NCI-H1092 (cell line): ENCODE measurements at regions not wholly inside any gene's neighbourhood (a gene's known extent, or its start where the extent isn't known, plus 50 kb on each side); places are given as distances from the start of the nearest gene placed in this dataset.
"Not testable (repeated sequence)": the region's sequence is repeated elsewhere in the genome, so short reads cannot be mapped to it uniquely, and the experiment has no call there.

Experiments used
- DNase-seq: peaks from one replicate; lab custom pipeline; 2025; lab: John Stamatoyannopoulos, UW

DNA sequence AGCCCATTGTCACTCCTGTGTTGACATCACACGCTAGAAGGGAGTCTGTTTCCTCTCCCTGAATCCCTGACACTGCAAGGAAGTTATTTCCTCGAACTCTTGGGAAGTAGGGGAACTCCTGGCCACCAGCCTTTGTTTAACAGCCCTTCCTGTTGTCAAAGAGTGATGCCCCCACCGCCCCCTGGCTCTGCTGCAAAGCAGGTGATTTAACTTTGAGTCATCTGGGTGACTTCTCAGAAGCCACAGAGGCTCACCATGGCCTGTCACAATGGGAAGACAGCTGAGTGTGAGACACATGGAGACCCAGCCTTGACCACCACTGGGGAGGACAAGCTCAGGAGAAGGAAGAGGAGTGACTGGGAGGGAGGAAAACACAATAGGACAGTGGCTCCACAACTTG lies 182.8 kb downstream of the PSMG1 start:
- no peak for DNase-seq

DNA sequence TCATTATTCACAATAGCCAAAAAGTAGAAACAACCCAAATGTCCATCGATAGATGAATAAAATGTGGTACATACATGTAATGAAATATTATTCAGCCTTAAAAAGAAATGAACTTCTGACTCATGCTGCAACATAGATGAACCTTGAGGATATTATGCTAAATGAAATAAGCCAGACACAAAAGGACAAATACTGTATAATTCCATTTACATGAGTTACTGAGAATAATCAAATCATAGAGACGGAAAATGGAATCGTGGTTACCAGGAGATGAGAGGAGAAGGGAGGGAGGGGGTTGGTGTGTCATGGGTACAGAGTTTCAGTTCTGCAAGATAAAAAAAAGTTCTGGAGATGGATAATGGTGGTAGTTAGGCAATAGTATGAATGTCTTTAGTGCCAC lies 184.1 kb downstream of the PSMG1 start:
- no peak for DNase-seq

DNA sequence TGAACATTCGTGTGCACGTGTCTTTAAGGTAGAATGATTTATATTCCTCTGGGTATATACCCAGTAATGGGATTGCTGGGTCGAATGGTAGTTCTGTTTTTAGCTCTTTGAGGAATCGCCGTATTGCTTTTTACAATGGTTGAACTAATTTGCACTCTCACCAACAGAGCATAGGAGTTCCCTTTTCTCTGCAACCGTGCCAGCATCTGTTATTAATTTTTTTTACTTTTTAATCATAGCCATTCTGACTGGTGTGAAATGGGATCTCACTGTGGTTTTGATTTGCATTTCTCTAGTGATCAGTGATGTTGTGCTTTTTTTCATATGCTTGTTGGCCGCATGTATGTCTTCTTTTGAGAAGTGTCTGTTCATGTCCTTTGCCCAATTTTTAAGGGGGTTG lies 185.0 kb downstream of the PSMG1 start:
- DNase-seq: not testable (repeated sequence)

DNA sequence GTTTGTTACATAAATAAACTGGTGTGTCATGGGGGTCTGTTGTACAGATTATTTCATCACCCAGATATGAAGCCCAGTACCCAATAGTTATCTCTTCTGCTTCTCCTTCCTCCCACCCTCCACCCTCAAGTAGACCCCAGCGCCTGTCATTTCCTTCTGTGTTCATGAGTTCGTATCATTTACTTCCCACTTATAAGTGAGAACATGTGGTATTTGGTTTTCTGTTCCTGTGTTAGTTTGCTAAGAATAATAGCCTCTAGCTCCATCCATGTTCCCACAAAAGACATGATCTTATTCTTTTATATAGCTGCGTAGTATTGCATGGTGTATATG lies 185.4 kb downstream of the PSMG1 start:
- not testable (repeated sequence) for DNase-seq

- DNase-seq: no peak
Observed at GRCh38 chr21:38997051-38997842, 186.0 kb downstream of the PSMG1 start.

- no peak for DNase-seq
Observed at GRCh38 chr21:38996355-38996754, 186.9 kb downstream of the PSMG1 start.

- DNase-seq: no peak
Observed at GRCh38 chr21:38995731-38996130, 187.5 kb downstream of the PSMG1 start.

DNA sequence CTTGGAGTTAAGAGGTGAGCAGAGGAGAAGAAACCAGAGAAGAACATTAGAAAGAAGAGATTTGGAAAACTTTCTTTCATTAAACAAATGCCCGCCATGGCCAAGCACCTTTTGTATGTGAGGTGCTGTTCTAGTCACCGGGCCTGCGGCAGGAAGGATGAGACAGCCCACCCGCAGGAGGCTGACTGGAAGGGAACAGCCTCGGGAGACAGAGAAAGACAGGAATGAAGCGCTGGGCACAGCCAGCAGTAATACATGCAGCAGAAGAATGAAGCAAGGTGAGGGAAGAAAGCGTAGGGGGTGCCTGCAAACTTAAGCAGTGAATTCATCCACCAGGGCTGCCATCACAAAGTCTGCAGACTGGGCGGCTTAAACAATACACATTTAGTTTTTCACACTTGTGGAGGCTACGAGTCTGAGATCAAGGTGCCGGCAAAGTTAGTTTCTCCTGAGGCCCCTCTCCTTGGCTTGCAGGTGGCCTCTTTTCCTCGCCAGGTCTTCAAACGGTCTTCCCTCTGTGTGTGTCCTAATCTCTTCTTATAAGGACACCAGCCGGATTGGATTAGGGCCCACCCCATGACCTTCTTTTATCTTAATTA lies 188.1 kb downstream of the PSMG1 start:
- DNase-seq: no peak

DNA sequence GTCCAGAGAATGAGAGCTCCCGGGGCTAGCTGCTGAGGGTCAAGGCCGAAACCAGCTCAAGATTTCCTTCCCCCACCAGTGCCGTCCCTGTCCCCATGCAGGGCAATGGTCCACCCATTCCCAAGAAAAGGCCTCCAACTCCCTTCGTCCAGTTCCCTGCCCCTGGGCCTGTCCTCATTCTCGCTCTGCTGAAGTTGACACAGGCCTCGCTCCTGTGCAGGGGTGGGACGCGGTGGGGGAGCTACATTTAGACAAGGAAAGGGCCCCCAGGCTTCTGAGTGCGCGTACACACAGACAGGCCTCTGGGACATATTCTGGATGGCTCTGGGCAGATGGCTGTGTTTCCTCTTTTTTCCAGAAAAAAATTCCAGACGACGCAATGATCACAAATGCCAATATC lies 188.3 kb downstream of the ETS2 start:
- no peak for DNase-seq

GRCh38 chr21:38993561-38993960 lies 187.8 kb downstream of the ETS2 start:
- no peak for DNase-seq

- DNase-seq: no peak
Observed at GRCh38 chr21:38992737-38993136, 187.0 kb downstream of the ETS2 start.

DNA sequence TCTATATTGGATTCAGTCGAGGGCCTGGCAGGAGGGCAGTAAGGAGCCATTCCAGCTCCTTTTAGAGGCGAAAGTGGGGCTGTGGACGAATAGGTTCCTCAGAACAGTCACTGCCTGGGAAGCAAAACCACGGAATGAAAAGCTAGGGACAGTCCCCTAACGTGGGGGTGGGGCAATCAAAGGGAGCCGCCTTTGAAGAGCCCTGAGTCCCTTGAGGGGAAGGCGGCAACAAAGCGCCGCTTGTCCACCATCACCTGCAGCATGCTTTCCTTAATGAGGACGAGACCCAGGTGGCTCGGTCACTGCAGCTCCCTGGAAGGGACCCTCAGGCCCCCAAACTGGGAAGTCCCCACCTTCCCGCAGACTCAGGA lies 184.7 kb downstream of the ETS2 start:
- DNase-seq: peak; percentile 85

DNA sequence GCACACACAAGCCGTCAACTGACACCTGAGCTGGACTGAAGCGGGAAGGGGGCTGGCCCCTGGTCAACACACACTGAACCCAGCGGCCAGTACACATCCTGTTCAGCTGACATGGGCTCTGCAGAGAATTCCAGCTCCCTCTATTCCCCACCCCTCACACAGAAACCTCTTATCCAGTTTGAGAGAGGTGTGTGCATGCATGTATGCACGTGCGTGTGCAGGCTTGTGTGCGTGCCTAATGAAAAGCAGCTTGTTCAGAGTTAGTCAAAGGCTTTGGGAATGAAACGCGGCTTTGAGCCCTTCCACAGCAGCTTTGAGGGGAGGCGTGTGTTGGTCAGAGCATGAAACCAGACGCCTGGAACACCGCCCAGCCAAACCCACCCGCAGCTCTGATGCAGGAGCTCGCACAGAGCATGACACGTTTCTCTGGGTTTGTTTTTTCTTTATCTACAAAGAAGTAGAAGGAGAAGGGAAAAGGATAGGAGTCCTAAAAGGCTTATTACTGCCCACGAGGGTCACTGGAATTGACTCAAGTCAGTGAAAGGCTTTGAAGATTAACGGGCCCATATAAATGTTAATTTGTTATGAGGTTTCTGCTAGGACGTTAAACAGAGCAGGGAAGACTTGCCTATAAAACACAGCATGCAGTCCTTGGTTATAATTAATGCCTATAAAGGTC lies 184.2 kb downstream of the ETS2 start:
- peak; percentile 87 for DNase-seq

GRCh38 chr21:38989379-38989744 lies 183.6 kb downstream of the ETS2 start:
- no peak for DNase-seq

DNA sequence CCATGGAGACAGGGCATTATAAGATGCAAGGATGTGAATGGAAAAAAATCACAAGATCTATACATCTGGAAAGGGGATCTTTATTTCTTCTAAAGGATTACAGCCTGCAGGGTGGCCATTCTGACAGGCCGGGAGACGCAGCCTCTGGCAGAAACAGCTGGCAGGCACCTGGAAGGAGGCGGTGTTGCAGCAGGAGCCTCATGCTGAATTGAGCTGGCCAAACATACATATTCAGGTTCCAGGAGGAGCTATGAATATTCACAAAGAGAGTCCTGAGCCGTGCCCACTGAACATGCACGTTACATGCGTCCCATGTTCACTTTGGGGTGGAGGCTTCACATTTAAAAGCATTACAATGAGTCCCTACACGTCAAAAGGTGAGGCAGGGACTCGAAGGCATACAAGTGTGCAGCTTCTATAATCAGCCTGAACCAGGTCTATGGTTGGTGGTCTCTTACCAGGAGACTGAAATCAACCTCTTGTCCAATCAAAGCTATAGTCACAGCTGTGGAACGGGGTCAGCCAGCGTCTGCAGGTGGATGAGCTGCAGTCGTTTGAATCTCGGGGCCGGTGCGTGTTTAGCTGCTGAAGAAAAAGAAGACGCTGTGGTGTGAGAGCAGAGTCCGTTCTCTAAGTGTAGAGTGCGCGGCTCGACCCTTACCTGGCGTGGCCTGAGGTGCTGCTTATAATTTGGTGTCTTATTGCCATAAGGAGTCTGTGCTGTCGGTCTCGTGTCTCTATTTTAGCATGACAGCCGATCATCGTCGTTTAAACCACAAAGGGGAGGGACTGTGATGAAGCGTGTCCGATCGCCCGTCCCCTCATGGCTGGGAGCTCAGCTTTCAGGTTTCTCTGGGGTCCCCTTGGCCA lies 183.0 kb downstream of the ETS2 start:
- peak; percentile 45 for DNase-seq

- DNase-seq: no peak
Observed at GRCh38 chr21:38987633-38988508, 182.1 kb downstream of the ETS2 start.

DNA sequence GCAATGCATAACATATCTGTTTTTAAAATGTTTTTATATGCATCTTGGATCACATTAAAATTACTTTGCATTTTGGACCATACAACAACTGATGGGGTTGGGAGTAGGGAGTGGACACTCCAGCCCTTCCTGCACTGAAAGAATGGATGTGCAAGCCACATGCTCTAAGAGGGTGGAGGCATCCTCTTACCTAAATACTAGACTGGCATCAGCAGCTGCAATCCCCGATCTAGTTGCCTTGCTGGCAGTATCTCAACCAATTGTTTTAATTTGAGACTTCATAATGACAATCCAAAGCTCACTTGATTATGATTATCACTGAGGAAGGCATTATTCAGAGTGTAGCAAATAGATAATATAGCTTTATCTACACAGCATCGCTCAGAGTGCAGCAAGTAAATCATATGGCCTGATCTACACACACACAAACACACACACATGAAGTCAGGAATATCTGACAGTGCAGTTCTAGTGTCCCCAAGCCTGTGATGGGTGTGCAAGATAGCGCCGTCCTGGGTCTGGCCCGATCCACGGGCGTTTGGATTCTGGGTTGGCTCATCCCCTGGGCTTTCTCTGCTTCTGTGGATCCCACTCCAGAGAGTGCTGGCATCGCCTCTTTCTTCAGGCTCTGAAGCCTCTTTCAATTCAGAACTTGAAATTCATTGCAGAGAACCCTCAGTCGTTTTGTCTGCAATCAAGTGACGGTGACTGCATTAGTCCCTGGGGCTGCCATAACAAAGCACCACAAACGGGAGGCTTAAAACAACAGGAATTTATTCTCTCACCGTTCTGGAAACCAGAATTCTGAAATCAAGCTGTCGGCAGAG lies 181.3 kb downstream of the ETS2 start:
- DNase-seq: no peak

DNA sequence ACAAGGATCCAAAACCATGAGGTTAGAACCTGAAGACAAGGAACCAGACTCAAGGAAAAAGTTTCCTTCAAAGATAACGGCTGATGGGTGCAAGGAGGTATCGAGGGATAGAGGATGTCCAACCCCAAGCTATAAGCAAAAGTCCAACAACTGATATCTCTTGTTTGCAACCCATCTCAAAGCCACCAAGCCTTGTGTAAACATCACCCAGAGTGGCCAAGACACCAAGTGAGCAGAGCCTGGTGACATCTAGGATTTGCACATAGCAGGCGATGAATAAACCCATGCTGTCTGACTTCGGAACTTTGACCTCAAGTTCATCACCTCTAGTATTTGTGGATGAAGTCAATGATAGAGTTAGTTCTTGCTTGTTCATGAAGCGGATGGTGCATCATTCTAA lies 180.7 kb downstream of the ETS2 start:
- DNase-seq: no peak

DNA sequence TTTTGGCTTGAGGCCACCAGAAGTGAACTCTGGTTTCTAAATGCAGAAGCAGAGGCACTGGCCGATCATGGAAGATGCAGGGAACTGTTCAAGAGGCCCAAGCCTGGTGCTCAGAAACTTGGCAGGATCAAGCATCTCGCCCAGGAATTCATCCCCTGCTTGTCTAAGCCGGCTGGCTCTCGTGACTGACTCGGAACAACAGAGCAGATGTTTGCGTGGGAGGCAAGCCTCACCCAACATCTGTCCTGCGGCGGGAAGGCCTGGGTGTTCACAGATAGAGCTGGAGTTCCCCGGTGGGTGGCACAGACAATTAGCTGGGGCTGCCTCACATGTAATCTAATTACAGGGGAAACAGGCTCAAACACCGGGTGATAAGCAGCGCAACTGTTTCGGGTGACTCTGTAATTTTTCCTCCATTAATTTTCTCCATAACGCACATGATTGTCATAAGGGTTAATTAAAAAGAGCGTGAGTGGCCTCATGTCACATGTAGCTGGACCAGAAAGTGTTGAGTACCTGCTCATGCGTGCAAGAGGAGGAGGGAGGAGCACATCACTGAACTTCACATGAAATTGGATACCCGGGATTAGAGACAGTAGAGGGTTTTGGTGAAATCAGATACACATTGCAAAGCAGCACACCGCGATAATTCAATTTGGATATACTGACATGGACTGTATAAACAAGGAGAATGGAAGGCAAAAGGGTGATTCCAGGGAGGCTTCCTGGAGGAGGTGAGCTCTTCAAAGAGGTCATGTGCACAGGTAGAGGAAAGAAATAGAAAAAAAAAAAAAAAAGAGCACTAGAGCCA lies 180.0 kb downstream of the ETS2 start:
- DNase-seq: peak; percentile 80
